C4-2B (cell line): ENCODE measurements at regions not wholly inside any gene's neighbourhood (a gene's known extent, or its start where the extent isn't known, plus 50 kb on each side); places are given as distances from the start of the nearest gene placed in this dataset.

Experiments
- CTCF ChIP-seq: fragments of 450-650 bp; conservative IDR thresholded peaks from 2 replicates; pipeline ENCODE4 v1.5.1; 2017; ENCODE audit warnings: mild to moderate bottlenecking
- ZFX ChIP-seq: fragments of 450-650 bp; IDR thresholded peaks from 2 replicates; pipeline ENCODE4 v1.6.1; 2017

DNA sequence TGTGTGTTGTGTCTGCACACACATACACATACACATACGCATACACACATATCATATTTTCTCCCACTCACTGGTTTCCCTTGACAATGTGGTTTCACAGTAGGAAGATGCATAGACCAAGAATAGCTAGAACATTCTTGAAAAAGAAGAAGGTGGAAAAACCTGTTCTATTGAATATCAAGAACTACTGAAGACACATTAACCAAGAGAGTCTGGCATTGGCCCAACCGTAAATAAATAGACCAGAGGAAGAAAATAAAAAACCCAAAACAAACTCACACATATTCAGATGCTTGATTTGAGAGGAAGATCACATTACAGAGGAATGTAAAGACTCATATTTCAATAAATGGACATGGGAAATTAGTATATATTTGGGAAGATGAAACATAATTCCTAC is 311.3 kb downstream of the FOXG1 start:
- no peak for TF ChIP-seq CTCF
- no peak for TF ChIP-seq ZFX
